Endothelial cell (in vitro differentiated cells): ENCODE measurements at regions not wholly inside any gene's neighbourhood (a gene's known extent, or its start where the extent isn't known, plus 50 kb on each side); places are given as distances from the start of the nearest gene placed in this dataset.

Source experiments
- DNase-seq: peaks from one replicate; pipeline ENCODE4 v3.0.0; 2021; ENCODE audit warnings: low spot score
- H3K27ac Mint-ChIP-seq: one replicate; pipeline ENCODE4 v1.8.0; 2021; ENCODE audit warnings: mixed read lengths, inconsistent platforms; ENCODE audit not compliant: unreplicated experiment
- H3K27me3 Mint-ChIP-seq: one replicate; pipeline ENCODE4 v1.8.0; 2021; ENCODE audit warnings: mild to moderate bottlenecking, moderate library complexity, mixed read lengths, inconsistent platforms; ENCODE audit not compliant: unreplicated experiment
- H3K36me3 Mint-ChIP-seq: one replicate; pipeline ENCODE4 v1.8.0; 2021; ENCODE audit warnings: mild to moderate bottlenecking, low read depth, mixed read lengths, inconsistent platforms; ENCODE audit not compliant: unreplicated experiment
- H3K4me1 Mint-ChIP-seq: one replicate; pipeline ENCODE4 v1.8.0; 2021; ENCODE audit warnings: mild to moderate bottlenecking, mixed read lengths, inconsistent platforms; ENCODE audit not compliant: unreplicated experiment
- H3K4me3 Mint-ChIP-seq: one replicate; pipeline ENCODE4 v1.8.0; 2021; ENCODE audit warnings: mild to moderate bottlenecking, mixed read lengths, inconsistent platforms; ENCODE audit not compliant: unreplicated experiment
- H3K9me3 Mint-ChIP-seq: one replicate; pipeline ENCODE4 v1.8.0; 2021; ENCODE audit warnings: mixed read lengths, inconsistent platforms; ENCODE audit not compliant: unreplicated experiment
- CTCF ChIP-seq: fragments of 200-600 bp; sonication (generic); IDR thresholded peaks from one replicate; pipeline ENCODE4 v1.5.0; 2021; ENCODE audit warnings: antibody characterized with exemption; ENCODE audit not compliant: unreplicated experiment

- no peak overlapping the region for H3K4me3 Mint-ChIP-seq
- H3K27me3 Mint-ChIP-seq, result no peaks in the 10 kb centered on the region
- H3K9me3 Mint-ChIP-seq, result no peaks in the 10 kb centered on the region
- peaks cover 3% of the 10 kb centered on the region for H3K36me3 Mint-ChIP-seq
- no peak overlapping the region for H3K27ac Mint-ChIP-seq
- DNase-seq, result no peak
- H3K4me1 Mint-ChIP-seq, result peaks cover 6% of the 10 kb centered on the region
- TF ChIP-seq CTCF, result no peak
These were observed 83.6 kb upstream of the CPEB4 start for GRCh38 chr5:173804579-173804978.

DNA sequence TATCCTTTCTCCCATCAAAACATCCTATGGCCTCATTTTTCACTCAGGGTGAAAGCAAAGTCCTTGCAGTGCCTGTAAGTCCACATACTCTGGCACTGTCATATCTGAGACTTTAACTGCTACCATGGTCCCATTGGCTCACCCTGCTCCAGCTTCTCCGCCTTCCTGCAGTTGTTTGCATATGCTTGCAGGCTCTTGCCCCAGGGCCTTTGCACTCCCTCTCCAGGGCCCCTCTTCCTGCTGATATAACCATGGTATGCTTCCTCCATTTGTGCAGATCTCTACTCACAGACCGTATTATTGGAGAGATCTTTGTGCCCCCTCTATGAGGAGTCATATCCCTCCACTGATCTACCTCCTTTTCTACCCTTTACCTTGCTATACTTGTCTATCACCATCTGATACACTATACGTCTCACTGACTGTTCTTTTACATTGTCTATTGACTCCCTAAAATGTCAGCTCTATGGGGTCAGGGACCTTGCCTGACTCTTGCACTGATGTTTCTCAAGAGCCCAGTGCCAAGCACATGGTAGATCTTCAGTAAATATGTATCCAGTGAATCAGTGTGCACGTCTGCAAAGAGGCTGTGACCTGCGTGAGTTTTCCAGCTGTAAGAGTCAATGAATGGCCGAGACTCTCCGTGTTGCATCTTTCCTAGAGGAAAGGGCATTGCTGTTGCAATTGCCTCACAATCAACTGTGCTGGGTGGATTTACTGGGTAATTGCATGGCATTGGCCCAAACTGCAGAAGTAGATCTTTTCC is 81.7 kb upstream of the CPEB4 start:
- Mint-ChIP-seq H3K27me3 (peaks cover 3% of the 10 kb centered on the region), H3K36me3 (peaks cover 11% of the 10 kb centered on the region)
- DNase-seq, result no peak

DNA sequence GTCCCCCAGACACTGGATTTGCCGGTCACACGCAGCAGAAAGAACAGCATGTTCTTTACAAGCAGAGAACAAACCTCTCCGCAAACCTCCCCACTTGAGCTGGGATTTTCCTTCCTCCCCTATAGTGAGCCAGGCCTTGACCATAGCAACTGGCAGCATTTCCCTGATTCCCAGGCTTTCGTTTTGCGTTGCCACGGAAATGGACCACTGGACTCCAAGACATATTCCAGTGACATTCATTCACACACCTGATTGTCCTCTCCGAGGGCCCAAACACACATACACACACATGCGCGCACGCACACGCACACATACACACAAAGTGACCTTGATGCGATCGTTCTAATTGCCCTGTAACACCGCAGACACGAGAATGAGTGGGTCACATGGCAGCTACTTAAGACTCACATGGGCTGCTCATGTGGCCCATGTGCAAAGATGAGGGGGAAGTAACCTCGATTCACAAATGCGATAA is 80.9 kb upstream of the CPEB4 start:
- H3K27ac Mint-ChIP-seq, result no peak overlapping the region

More for the DNA sequence above, 81.7 kb upstream of the CPEB4 start:
- H3K4me3 Mint-ChIP-seq, result no peak overlapping the region
- peaks cover 6% of the 10 kb centered on the region for H3K4me1 Mint-ChIP-seq
- no peak overlapping the region for H3K27ac Mint-ChIP-seq
- no peak for TF ChIP-seq CTCF
- no peaks in the 10 kb centered on the region for H3K9me3 Mint-ChIP-seq

GRCh38 chr5:173808079-173808808 is 79.9 kb upstream of the CPEB4 start:
- Mint-ChIP-seq H3K4me3 (no peak overlapping the region), H3K36me3 (peaks cover 16% of the 10 kb centered on the region)

More for the DNA sequence above, 80.9 kb upstream of the CPEB4 start:
- no peak for TF ChIP-seq CTCF
- no peak for DNase-seq
- Mint-ChIP-seq H3K27me3 (peaks cover 3% of the 10 kb centered on the region), H3K36me3 (peaks cover 16% of the 10 kb centered on the region), H3K4me1 (peaks cover 6% of the 10 kb centered on the region), H3K9me3 (no peaks in the 10 kb centered on the region), H3K4me3 (no peak overlapping the region)

More at GRCh38 chr5:173808079-173808808, 79.9 kb upstream of the CPEB4 start:
- peaks cover 3% of the 10 kb centered on the region for H3K27me3 Mint-ChIP-seq
- H3K4me1 Mint-ChIP-seq, result peaks cover 6% of the 10 kb centered on the region
- H3K9me3 Mint-ChIP-seq, result no peaks in the 10 kb centered on the region
- H3K27ac Mint-ChIP-seq, result no peak overlapping the region
- DNase-seq, result no peak
- TF ChIP-seq CTCF, result no peak
